ENCODE measurements at regions not wholly inside any gene's neighbourhood (a gene's known extent, or its start where the extent isn't known, plus 50 kb on each side); places are given as distances from the start of the nearest gene placed in this dataset.
A peak's percentile ranks its signal among the peaks of the same experiment; 100 is the strongest.

DNA sequence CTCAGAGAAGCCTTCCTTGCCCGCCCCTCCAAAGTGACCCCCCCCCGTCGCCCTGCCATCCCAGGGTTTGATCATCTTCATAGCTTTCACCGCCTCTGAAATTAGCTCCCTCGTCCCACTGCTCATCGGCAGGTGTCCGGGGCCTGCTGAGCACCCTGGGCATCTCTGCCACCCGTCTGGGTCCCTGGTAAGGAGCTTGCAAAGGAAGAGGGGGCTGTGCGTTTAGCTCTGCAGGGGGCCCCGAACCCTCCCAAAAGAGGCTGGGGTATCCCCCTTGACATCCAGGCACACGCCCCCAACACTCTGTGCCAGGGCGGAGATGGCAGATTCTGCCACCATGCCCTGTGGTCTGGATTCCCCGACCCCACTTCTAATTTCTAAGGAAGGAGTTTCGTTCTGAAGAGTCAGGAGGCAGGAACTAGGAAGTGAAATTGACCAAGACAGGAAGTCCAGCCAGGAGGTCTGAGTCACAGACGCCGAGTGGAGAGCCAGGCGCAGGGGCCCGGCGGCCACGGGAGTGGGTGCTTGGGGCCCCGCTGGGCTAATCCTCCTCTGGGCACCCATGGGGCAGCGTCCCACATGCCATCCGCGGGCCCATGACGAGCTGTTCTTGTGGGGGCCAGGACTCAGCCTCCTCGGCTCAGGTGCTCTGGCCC is 95.7 kb downstream of the RFLNA start:
- Histone ChIP-seq H3K4me3 (no peak overlapping the region), H3K36me3 (ENCODE audit: control insufficient read depth in 2 of 2, insufficient read depth in 2 of 2, low read length in 1 of 2) (peaks cover 2 to 26% of the 10 kb centered on the region in 2 experiments; a peak in 3 of 4 replicates), H3K4me1 (ENCODE audit: control insufficient read depth, insufficient read depth, low read length) (peaks cover 40% of the 10 kb centered on the region), H3K27me3 (replicated peaks in 1 of 2; ENCODE audit: control insufficient read depth in 2 of 2, insufficient read depth in 2 of 2, low read length in 1 of 2) (no peaks in the 10 kb centered on the region), H3K9ac (ENCODE audit: control insufficient read depth, insufficient read depth, low read length) (peak overlapping the region; percentile 8; the same call in 1 of the 2 replicates), H3K79me2 (ENCODE audit: control insufficient read depth, insufficient read depth, low read length) (no peaks in the 10 kb centered on the region; the same call in 1 of the 2 replicates), H4K20me1 (ENCODE audit: control insufficient read depth, insufficient read depth) (no peaks in the 10 kb centered on the region), H3K27ac (ENCODE audit: control insufficient read depth, insufficient read depth) (peak overlapping the region; percentile 73), H3K9me3 (replicated peaks; ENCODE audit: control insufficient read depth, insufficient read depth, low read length) (no peaks in the 10 kb centered on the region), H2AFZ (ENCODE audit: control insufficient read depth, low read depth, low read length) (no peak overlapping the region), H3K4me2 (ENCODE audit: control insufficient read depth, insufficient read depth) (peak overlapping the region; percentile 68)
- WGBS (ENCODE audit: insufficient coverage, insufficient replicate concordance, low lambda C conversion rate, missing lambda C conversion rate), result 11% methylated on average over 21 of the region's 26 CpGs
- CTCF ChIA-PET, result interaction anchor here (0.7 to 2.3 kb wide), 2 partner anchors 8 to 354 kb away, joined by 3 to 11 read pairs; no protein-coding TSS in a partner anchor
- SMC1A ChIA-PET (ENCODE audit: uncharacterized antibody, unreplicated experiment), result no interaction called here
- ATAC-seq, result peak; percentile 72
- POLR2A ChIA-PET, result interaction anchor here (0.7 to 1.0 kb wide), 2 partner anchors 12 to 178 kb away, joined by 3 read pairs; no protein-coding TSS in a partner anchor
- peak; percentile 44 for FAIRE-seq
- RAD21 ChIA-PET (ENCODE audit: unreplicated experiment), result interaction anchor here (0.7 to 1.3 kb wide), 2 partner anchors 63 to 103 kb away, joined by 3 to 5 read pairs; no protein-coding TSS in a partner anchor
- DNase-seq (ENCODE audit: low read depth, low spot score), result peak; percentile 23
- TSS peak; percentile 20 for BruUV-seq (replicated peaks)
- intact Hi-C loops (cut with micrococcal nuclease; ENCODE audit: unreplicated experiment) (loop anchor here (5.0 to 10.0 kb wide), 3 partner anchors 62 to 377 kb away; no protein-coding TSS in a partner anchor), in situ Hi-C loops (cut with MboI) (no loop called here)
- TF ChIP-seq EED (IDR thresholded peaks at IDR 0.05; ENCODE audit: low read depth), result peak; percentile 97
- peak; percentile 68; the same call in 1 of the 2 replicates for TF ChIP-seq BCL11A (IDR thresholded peaks at IDR 0.05; ENCODE audit: low read depth, low read length)
- no peak for TF ChIP-seq SIN3A (IDR thresholded peaks at IDR 0.05; ENCODE audit: low read depth, low read length)
- TF ChIP-seq, protein P1, sequence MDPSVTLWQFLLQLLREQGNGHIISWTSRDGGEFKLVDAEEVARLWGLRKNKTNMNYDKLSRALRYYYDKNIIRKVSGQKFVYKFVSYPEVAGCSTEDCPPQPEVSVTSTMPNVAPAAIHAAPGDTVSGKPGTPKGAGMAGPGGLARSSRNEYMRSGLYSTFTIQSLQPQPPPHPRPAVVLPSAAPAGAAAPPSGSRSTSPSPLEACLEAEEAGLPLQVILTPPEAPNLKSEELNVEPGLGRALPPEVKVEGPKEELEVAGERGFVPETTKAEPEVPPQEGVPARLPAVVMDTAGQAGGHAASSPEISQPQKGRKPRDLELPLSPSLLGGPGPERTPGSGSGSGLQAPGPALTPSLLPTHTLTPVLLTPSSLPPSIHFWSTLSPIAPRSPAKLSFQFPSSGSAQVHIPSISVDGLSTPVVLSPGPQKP (IDR thresholded peaks at IDR 0.05; ENCODE audit: low read depth, low read length), result no peak
- peak; percentile 83 to 86 for TF ChIP-seq IKZF2 (IDR thresholded peaks at IDR 0.05)
- TF ChIP-seq CREB1 (IDR thresholded peaks at IDR 0.05; ENCODE audit: low read depth), result 0 out of 2 replicates have a peak, but pooled peaks have one; percentile 30
- TF ChIP-seq IKZF1 (conservative IDR thresholded peaks at IDR 0.05), result peak; percentile 94
- TF ChIP-seq NR2F1 (conservative IDR thresholded peaks at IDR 0.05), result peak; percentile 37; the same call in 1 of the 2 replicates
- TF ChIP-seq ETV6 (conservative IDR thresholded peaks at IDR 0.05 in 1 of 2, IDR thresholded peaks at IDR 0.05 in 1 of 2; ENCODE audit: borderline replicate concordance in 1 of 2, low read depth in 1 of 2), result peak in 1 of 2 experiments; percentile 96; a peak in 2 of 4 replicates
- 0 out of 3 replicates have a peak, but pooled peaks of 1 of the 2 experiments have one; percentile 35 for TF ChIP-seq EGR1 (IDR thresholded peaks at IDR 0.05; ENCODE audit: borderline replicate concordance in 1 of 2, low read depth in 2 of 2, low read length in 2 of 2)
- no peak for TF ChIP-seq MEF2B (IDR thresholded peaks at IDR 0.05; ENCODE audit: partially characterized antibody, poor library complexity, severe bottlenecking)
- peak; percentile 6; the same call in 1 of the 2 replicates for TF ChIP-seq POLR2A (IDR thresholded peaks at IDR 0.05; ENCODE audit: low read depth, low read length)
- TF ChIP-seq JUNB (IDR thresholded peaks at IDR 0.05), result peak; percentile 70
- TF ChIP-seq RAD21 (IDR thresholded peaks at IDR 0.05; ENCODE audit: insufficient read depth, low read depth, low read length), result no peak
- TF ChIP-seq SPI1 (IDR thresholded peaks at IDR 0.05; ENCODE audit: borderline replicate concordance, insufficient read depth, low read depth, low read length), result peak; percentile 88
- TF ChIP-seq, protein P2, sequence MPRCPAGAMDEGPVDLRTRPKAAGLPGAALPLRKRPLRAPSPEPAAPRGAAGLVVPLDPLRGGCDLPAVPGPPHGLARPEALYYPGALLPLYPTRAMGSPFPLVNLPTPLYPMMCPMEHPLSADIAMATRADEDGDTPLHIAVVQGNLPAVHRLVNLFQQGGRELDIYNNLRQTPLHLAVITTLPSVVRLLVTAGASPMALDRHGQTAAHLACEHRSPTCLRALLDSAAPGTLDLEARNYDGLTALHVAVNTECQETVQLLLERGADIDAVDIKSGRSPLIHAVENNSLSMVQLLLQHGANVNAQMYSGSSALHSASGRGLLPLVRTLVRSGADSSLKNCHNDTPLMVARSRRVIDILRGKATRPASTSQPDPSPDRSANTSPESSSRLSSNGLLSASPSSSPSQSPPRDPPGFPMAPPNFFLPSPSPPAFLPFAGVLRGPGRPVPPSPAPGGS (IDR thresholded peaks at IDR 0.05; ENCODE audit: borderline replicate concordance, insufficient read depth, low read depth, low read length, poor library complexity, severe bottlenecking), result peak; percentile 23
- peak; percentile 42; the same call in 1 of the 2 replicates for TF ChIP-seq NFIC (IDR thresholded peaks at IDR 0.05; ENCODE audit: low read depth, low read length)

All from GM12878 (cell line).